GM23338 (cell line): ENCODE measurements at regions not wholly inside any gene's neighbourhood (a gene's known extent, or its start where the extent isn't known, plus 50 kb on each side); places are given as distances from the start of the nearest gene placed in this dataset.

Experiments used
- ATAC-seq: fragments of 200-7000 bp; cut with Tn5 transposase; 3 replicates; pipeline ENCODE4 v1.9.1; 2020
- DNase-seq: peaks from one replicate; pipeline ENCODE4 v3.0.0-alpha.2; 2015; ENCODE audit warnings: low spot score
- H2AFZ ChIP-seq: fragments of 200-600 bp; sonication (generic); 2 replicates; pipeline ENCODE4 v1.8.0; 2016; ENCODE audit warnings: antibody characterized with exemption, mild to moderate bottlenecking, moderate library complexity
- H3F3A ChIP-seq: fragments of 200-600 bp; sonication (generic); replicated peaks from 2 replicates; pipeline ENCODE4 v1.8.0; 2017; ENCODE audit warnings: antibody characterized with exemption, mixed run types, low read depth
- H3K27ac ChIP-seq: fragments of 200-600 bp; sonication (generic); 2 replicates; pipeline ENCODE4 v1.6.1; 2016; ENCODE audit warnings: low read depth
- H3K27me3 ChIP-seq: fragments of 200-600 bp; sonication (generic); 2 replicates; pipeline ENCODE4 v1.8.0; 2016; ENCODE audit warnings: mild to moderate bottlenecking, mixed run types, moderate library complexity; ENCODE audit not compliant: insufficient read depth
- H3K36me3 ChIP-seq: fragments of 200-600 bp; sonication (generic); 2 replicates; pipeline ENCODE4 v1.8.0; 2016; ENCODE audit warnings: mild to moderate bottlenecking; ENCODE audit not compliant: insufficient read depth
- H3K4me1 ChIP-seq: fragments of 200-600 bp; sonication (generic); 2 replicates; pipeline ENCODE4 v1.8.0; 2016; ENCODE audit warnings: mild to moderate bottlenecking, moderate library complexity; ENCODE audit not compliant: insufficient read depth
- H3K4me2 ChIP-seq: fragments of 200-600 bp; sonication (generic); 2 replicates; pipeline ENCODE4 v1.7.1; 2017; ENCODE audit warnings: mixed run types
- H3K4me3 ChIP-seq: fragments of 200-600 bp; sonication (generic); 2 replicates; pipeline ENCODE4 v1.6.1; 2016; ENCODE audit warnings: mixed run types
- H3K79me2 ChIP-seq: fragments of 200-600 bp; sonication (generic); replicated peaks from 2 replicates; pipeline ENCODE4 v1.8.0; 2017; ENCODE audit warnings: mild to moderate bottlenecking; ENCODE audit not compliant: insufficient read depth
- H3K9me2 ChIP-seq: fragments of 200-600 bp; sonication (generic); 2 replicates; pipeline ENCODE4 v1.8.0; 2017; ENCODE audit not compliant: insufficient read depth
- H4K20me1 ChIP-seq: fragments of 200-600 bp; sonication (generic); replicated peaks from 2 replicates; pipeline ENCODE4 v1.8.0; 2017; ENCODE audit warnings: mild to moderate bottlenecking; ENCODE audit not compliant: insufficient read depth
- H3K27ac Mint-ChIP-seq: 2 replicates; pipeline ENCODE4 v1.8.0; 2020; ENCODE audit warnings: inconsistent platforms, mild to moderate bottlenecking, moderate library complexity, mixed read lengths
- H3K27me3 Mint-ChIP-seq: 3 replicates; pipeline ENCODE4 v1.8.0; 2022; ENCODE audit warnings: low read depth, mild to moderate bottlenecking, moderate library complexity, mixed read lengths, inconsistent platforms; ENCODE audit not compliant: insufficient read depth, poor library complexity
- H3K36me3 Mint-ChIP-seq: 3 replicates; pipeline ENCODE4 v1.8.0; 2021; ENCODE audit warnings: low read depth, mild to moderate bottlenecking, inconsistent platforms, moderate library complexity, mixed read lengths
- H3K4me1 Mint-ChIP-seq: 3 replicates; pipeline ENCODE4 v1.8.0; 2020; ENCODE audit warnings: mild to moderate bottlenecking, inconsistent platforms, mixed read lengths
- H3K4me3 Mint-ChIP-seq: 3 replicates; pipeline ENCODE4 v1.8.0; 2021; ENCODE audit warnings: moderate library complexity, mild to moderate bottlenecking, inconsistent platforms, mixed read lengths
- H3K9me3 Mint-ChIP-seq: 3 replicates; pipeline ENCODE4 v1.8.0; 2020; ENCODE audit warnings: moderate library complexity, mild to moderate bottlenecking, inconsistent platforms, mixed read lengths
- NANOG ChIP-seq: IDR thresholded peaks from 2 replicates; pipeline ENCODE4 v1.6.1; 2016; ENCODE audit warnings: antibody characterized with exemption, borderline replicate concordance
- POLR2AphosphoS5 ChIP-seq: IDR thresholded peaks from 2 replicates; pipeline ENCODE4 v1.6.1; 2016; ENCODE audit warnings: antibody characterized with exemption, low read depth
- ZNF114 ChIP-seq: fragments of 250-450 bp; sonication (Bioruptor Pico); IDR thresholded peaks from 2 replicates; pipeline ENCODE4 v1.5.0; 2020; ENCODE audit warnings: mild to moderate bottlenecking, moderate library complexity
- TF ChIP-seq, protein P1 (sequence below): fragments of 250-450 bp; sonication (Bioruptor Pico); IDR thresholded peaks from 2 replicates; pipeline ENCODE4 v1.5.0; 2020; ENCODE audit warnings: mild to moderate bottlenecking, moderate library complexity
- TF ChIP-seq, protein P2 (sequence below): IDR thresholded peaks from 2 replicates; pipeline ENCODE4 v1.6.1; 2016; ENCODE audit warnings: antibody characterized with exemption

DNA sequence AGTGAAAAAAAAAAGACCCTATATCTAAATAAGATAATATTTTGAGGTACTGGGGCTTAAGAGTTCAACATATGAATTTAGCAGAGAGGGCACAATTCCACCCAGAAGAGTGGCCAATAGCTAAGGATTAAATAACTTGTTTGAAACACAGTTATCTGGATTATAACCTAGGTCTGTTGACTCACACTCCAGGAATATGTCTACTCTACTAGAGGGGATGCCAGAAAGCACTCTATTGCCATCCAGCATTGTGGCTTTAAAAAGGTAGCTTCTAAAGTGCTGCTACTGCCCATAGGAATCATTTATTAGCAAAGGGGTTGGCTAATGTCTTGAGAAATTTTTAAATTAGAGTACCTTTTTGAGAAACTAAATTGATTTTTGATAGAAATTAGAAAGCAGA lies 102.2 kb downstream of the PPP1R3A start (continued):
- TF ChIP-seq, protein P1, sequence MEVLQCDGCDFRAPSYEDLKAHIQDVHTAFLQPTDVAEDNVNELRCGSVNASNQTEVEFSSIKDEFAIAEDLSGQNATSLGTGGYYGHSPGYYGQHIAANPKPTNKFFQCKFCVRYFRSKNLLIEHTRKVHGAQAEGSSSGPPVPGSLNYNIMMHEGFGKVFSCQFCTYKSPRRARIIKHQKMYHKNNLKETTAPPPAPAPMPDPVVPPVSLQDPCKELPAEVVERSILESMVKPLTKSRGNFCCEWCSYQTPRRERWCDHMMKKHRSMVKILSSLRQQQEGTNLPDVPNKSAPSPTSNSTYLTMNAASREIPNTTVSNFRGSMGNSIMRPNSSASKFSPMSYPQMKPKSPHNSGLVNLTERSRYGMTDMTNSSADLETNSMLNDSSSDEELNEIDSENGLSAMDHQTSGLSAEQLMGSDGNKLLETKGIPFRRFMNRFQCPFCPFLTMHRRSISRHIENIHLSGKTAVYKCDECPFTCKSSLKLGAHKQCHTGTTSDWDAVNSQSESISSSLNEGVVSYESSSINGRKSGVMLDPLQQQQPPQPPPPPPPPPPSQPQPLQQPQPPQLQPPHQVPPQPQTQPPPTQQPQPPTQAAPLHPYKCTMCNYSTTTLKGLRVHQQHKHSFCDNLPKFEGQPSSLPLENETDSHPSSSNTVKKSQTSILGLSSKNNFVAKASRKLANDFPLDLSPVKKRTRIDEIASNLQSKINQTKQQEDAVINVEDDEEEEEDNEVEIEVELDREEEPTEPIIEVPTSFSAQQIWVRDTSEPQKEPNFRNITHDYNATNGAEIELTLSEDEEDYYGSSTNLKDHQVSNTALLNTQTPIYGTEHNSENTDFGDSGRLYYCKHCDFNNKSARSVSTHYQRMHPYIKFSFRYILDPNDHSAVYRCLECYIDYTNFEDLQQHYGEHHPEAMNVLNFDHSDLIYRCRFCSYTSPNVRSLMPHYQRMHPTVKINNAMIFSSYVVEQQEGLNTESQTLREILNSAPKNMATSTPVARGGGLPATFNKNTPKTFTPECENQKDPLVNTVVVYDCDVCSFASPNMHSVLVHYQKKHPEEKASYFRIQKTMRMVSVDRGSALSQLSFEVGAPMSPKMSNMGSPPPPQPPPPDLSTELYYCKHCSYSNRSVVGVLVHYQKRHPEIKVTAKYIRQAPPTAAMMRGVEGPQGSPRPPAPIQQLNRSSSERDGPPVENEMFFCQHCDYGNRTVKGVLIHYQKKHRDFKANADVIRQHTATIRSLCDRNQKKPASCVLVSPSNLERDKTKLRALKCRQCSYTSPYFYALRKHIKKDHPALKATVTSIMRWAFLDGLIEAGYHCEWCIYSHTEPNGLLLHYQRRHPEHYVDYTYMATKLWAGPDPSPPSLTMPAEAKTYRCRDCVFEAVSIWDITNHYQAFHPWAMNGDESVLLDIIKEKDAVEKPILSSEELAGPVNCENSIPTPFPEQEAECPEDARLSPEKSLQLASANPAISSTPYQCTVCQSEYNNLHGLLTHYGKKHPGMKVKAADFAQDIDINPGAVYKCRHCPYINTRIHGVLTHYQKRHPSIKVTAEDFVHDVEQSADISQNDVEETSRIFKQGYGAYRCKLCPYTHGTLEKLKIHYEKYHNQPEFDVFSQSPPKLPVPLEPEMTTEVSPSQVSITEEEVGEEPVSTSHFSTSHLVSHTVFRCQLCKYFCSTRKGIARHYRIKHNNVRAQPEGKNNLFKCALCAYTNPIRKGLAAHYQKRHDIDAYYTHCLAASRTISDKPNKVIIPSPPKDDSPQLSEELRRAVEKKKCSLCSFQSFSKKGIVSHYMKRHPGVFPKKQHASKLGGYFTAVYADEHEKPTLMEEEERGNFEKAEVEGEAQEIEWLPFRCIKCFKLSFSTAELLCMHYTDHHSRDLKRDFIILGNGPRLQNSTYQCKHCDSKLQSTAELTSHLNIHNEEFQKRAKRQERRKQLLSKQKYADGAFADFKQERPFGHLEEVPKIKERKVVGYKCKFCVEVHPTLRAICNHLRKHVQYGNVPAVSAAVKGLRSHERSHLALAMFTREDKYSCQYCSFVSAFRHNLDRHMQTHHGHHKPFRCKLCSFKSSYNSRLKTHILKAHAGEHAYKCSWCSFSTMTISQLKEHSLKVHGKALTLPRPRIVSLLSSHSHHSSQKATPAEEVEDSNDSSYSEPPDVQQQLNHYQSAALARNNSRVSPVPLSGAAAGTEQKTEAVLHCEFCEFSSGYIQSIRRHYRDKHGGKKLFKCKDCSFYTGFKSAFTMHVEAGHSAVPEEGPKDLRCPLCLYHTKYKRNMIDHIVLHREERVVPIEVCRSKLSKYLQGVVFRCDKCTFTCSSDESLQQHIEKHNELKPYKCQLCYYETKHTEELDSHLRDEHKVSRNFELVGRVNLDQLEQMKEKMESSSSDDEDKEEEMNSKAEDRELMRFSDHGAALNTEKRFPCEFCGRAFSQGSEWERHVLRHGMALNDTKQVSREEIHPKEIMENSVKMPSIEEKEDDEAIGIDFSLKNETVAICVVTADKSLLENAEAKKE (CRISPR knock-in tag): no peak
- TF ChIP-seq NANOG: no peak
- TF ChIP-seq, protein P2, sequence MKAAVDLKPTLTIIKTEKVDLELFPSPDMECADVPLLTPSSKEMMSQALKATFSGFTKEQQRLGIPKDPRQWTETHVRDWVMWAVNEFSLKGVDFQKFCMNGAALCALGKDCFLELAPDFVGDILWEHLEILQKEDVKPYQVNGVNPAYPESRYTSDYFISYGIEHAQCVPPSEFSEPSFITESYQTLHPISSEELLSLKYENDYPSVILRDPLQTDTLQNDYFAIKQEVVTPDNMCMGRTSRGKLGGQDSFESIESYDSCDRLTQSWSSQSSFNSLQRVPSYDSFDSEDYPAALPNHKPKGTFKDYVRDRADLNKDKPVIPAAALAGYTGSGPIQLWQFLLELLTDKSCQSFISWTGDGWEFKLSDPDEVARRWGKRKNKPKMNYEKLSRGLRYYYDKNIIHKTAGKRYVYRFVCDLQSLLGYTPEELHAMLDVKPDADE: no peak
- TF ChIP-seq ZNF114 (CRISPR knock-in tag): no peak
- no peak for TF ChIP-seq POLR2AphosphoS5

DNA sequence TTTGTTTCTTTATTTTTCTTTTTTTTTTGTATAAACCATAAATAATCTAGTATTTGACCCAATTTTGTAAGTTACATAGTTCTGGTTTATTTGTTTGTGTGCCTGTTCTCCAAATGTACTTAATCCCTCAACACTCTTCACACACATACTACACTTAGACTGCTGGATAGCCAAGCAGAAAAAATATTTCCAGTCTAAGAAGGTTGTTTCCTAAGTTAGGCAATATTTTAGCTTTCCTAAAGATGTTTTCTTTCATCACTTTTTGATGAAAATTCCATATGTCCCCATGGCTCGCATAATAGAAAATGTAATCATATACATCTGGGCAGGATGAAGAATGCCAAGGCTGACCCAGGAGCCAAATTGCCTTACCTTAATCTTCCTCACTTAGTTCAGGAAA lies 105.3 kb downstream of the PPP1R3A start:
- ATAC-seq: no peak
- Histone ChIP-seq H2AFZ (no peak overlapping the region), H4K20me1 (no peaks in the 10 kb centered on the region), H3K27ac (no peak overlapping the region), H3K9me2 (no peaks in the 10 kb centered on the region; the same call in 1 of the 2 replicates), H3K4me1 (no peaks in the 10 kb centered on the region), H3K79me2 (no peaks in the 10 kb centered on the region), H3K4me3 (no peak overlapping the region), H3K27me3 (no peaks in the 10 kb centered on the region), H3K4me2 (no peak overlapping the region), H3F3A (no peaks in the 10 kb centered on the region), H3K36me3 (no peaks in the 10 kb centered on the region)
- H3K27me3 Mint-ChIP-seq: no peaks in the 10 kb centered on the region
- DNase-seq: no peak
- no peaks in the 10 kb centered on the region for H3K4me1 Mint-ChIP-seq
- no peak overlapping the region for H3K4me3 Mint-ChIP-seq
- H3K27ac Mint-ChIP-seq: no peak overlapping the region
- H3K9me3 Mint-ChIP-seq: no peaks in the 10 kb centered on the region
- H3K36me3 Mint-ChIP-seq: no peaks in the 10 kb centered on the region
- TF ChIP-seq, protein P1 (CRISPR knock-in tag): no peak
- TF ChIP-seq, protein P2: no peak
